D721Med (cell line): ENCODE measurements at regions not wholly inside any gene's neighbourhood (a gene's known extent, or its start where the extent isn't known, plus 50 kb on each side); places are given as distances from the start of the nearest gene placed in this dataset.

Source experiments
- DNase-seq: peaks from one replicate; pipeline ENCODE4 v3.0.0; 2011; ENCODE audit warnings: low spot score; ENCODE audit not compliant: insufficient read length
- FAIRE-seq: peaks from 2 replicates; lab custom pipeline; 2011; peaks lifted over from hg19 to GRCh38; lab: Jason Lieb, UNC
- TF ChIP-seq, protein P1 (sequence below): IDR thresholded peaks from 2 replicates; pipeline ENCODE4 v1.5.1; 2012; ENCODE audit warnings: mild to moderate bottlenecking, control low read depth; ENCODE audit not compliant: insufficient read depth; ENCODE audit errors: missing control alignments

DNA sequence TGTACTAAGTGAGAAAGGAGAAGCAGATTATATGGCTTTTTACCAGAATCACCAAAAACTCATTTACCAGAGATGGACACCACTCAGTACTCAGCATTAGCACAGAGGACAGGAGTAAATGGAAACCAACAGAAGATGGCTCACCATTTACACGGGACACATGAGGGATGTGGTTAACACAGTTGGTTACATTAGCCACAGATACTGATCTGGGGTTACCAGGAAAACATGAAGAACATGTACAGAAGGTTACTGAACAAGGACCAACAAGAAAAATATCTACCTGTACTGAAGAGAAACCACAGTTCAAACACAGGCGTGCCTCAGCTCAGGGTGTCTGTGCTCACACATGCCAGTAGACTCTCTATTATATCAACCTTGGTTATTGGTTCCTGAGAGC is 1285.8 kb upstream of the SORCS1 start:
- TF ChIP-seq, protein P1, sequence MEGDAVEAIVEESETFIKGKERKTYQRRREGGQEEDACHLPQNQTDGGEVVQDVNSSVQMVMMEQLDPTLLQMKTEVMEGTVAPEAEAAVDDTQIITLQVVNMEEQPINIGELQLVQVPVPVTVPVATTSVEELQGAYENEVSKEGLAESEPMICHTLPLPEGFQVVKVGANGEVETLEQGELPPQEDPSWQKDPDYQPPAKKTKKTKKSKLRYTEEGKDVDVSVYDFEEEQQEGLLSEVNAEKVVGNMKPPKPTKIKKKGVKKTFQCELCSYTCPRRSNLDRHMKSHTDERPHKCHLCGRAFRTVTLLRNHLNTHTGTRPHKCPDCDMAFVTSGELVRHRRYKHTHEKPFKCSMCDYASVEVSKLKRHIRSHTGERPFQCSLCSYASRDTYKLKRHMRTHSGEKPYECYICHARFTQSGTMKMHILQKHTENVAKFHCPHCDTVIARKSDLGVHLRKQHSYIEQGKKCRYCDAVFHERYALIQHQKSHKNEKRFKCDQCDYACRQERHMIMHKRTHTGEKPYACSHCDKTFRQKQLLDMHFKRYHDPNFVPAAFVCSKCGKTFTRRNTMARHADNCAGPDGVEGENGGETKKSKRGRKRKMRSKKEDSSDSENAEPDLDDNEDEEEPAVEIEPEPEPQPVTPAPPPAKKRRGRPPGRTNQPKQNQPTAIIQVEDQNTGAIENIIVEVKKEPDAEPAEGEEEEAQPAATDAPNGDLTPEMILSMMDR, result no peak
- DNase-seq, result no peak
- no peak for FAIRE-seq

DNA sequence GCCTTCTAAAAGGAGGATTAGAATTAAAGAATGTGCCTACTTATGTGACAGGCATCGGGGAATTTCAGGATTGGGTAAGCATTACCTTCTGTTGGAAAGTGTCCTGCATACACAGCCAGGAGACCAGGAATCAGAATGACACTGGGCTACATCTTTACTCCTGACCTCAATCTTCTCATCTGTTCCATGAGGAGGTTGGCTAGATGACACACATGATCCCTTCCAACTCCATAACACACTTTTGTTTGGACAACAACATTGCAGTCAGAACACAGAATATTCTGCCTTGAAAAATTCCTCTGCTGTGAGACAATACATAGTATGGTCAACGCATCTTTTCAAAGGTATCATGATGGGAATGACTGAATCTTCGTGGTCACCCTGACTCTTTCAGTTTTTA is 1281.2 kb upstream of the SORCS1 start:
- TF ChIP-seq, protein P1, result no peak
- DNase-seq (no peak), FAIRE-seq (no peak)

DNA sequence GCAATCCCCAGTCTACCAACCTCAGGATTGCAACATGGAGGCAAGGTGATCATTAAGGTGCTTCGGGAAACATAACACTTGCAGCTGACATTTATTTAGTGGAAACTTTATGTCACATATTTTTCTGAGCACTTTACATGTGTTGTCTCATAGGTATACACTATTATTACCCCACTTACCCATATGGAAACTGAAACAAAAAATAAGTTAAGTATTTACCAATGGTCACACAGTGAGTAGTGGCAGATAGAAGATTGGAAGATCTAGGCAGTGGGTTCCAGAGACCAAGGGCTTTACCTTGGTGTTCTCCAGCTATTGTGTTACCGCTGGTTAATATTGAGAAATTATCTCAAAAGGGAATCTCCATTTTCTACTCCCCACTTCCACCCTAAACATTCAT is 1279.1 kb upstream of the SORCS1 start:
- TF ChIP-seq, protein P1, result no peak
- no peak for DNase-seq
- no peak for FAIRE-seq

DNA sequence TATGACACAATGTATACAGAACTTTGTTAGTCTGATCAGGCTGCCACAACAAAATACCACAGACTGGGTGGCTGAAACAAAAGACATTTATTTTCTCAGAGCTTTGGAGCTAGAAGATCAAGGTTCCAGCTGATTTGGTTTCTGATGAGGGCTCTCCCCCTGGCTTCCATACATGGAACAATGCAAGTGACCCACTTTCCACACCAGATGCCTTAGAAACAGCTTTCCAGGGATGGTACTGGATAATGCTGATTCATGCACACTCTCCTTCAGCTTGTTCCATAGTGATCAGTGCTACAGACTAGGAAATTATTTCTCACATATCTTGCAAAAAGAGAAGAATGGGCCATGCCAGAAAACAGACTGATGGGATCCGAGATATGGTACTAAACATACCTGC is 1274.9 kb upstream of the SORCS1 start:
- DNase-seq (no peak), FAIRE-seq (no peak)
- TF ChIP-seq, protein P1, result no peak

DNA sequence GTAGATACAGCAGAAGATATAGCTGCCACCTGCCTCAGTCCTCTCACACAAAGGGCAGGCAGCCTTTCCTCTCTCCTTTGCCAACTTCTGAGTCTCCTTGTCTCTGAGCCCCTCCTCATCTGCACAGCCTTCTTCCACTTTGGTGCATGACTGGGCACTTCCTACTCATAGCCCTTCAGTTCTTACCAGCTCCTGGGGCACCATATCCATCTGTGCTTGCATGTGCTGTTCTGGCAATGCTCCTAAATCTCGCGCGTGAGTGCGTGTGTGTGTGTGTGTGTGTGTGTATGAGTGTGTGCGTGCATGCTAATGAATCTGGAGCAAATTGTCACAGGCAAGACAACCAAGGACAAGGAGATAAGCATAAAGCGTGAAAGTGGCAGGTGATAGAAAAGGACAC is 1271.6 kb upstream of the SORCS1 start:
- FAIRE-seq (no peak), DNase-seq (no peak)
- TF ChIP-seq, protein P1, result no peak

DNA sequence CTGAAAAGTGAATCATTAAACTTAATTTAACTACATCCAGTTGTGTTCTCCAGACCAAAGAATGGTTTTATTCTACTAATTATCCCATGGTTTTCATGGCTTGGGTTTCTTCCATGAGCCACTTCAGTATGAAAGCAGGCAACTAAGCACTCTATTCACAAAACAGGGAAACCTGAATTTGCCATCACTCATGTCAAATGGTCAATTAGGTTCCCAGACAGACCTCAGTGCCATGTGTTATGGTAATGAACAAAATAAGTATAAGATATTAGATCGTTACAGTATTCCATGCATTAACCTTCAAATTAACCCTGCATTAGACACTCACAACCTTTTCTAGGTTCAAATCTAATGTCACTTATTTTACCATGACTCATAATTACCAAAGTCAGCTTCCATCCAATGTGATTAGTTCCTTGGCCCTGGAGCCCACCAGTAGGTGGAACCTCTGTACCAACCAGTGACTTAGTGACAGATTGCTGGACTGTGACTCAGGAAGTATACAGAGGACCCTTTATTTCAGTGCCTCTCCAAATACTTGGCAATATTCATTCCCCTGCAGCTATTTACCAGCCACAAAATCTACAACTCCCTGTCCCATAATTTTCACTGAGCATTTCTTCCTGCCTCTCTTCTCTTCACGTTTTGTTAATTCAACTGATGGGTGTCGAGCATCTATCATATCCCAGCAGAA is 1270.2 kb upstream of the SORCS1 start:
- TF ChIP-seq, protein P1, result no peak
- DNase-seq (no peak), FAIRE-seq (no peak)

DNA sequence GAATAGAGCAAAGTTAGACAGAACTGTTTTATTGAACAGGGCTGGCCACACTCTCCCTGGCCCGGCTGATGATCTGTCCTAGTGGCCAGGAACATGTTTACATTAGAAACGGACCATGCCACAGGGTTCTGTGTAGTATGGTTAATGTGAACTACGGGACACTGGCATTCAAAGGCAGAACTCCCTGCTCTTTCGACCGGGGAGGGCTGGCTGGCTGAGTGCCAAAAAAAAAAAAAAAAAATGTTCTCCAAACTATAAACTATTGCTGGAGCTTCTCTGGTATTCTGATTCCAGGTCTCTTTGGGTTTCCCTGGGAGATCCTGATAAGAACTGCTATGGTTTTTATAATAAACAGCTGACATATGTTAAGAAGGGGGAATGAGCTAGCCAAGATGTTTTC is 1262.6 kb upstream of the SORCS1 start:
- TF ChIP-seq, protein P1, result no peak
- DNase-seq (no peak), FAIRE-seq (no peak)
